ENCODE measurements at regions not wholly inside any gene's neighbourhood (a gene's known extent, or its start where the extent isn't known, plus 50 kb on each side); places are given as distances from the start of the nearest gene placed in this dataset.

GRCh38 chr1:222223010-222223409 is 324.9 kb downstream of the HHIPL2 start:
- peaks cover 21 to 33% of the 10 kb centered on the region in 2 experiments for H3K4me1 Mint-ChIP-seq
- H3K27ac Mint-ChIP-seq, result no peak overlapping the region
- H2BK120ac ChIP-seq (ENCODE audit: low read depth, low read length, poor library complexity, severe bottlenecking), result no peak overlapping the region
- H3K9me3 Mint-ChIP-seq, result peaks cover 28 to 43% of the 10 kb centered on the region in 2 experiments
- no peak overlapping the region for H3K18ac ChIP-seq (ENCODE audit: insufficient read length, low read depth, low read length)
- H4K5ac ChIP-seq (ENCODE audit: insufficient read length, low read depth, low read length), result no peak overlapping the region
- peaks cover 13% of the 10 kb centered on the region for H3K9me3 ChIP-seq (ENCODE audit: control insufficient read depth, low read depth, low read length)
- H3K56ac ChIP-seq (ENCODE audit: insufficient read length, low read depth, low read length), result no peak overlapping the region
- no peaks in the 10 kb centered on the region for H4K20me1 ChIP-seq (ENCODE audit: control insufficient read depth, insufficient read depth, insufficient read length)
- H3K23ac ChIP-seq (ENCODE audit: insufficient read length, low read depth, low read length), result no peak overlapping the region
- no peak overlapping the region for H3K27ac ChIP-seq (ENCODE audit: insufficient read length, low read depth, low read length)
- no peak overlapping the region for H3K4me2 ChIP-seq (ENCODE audit: insufficient read depth, insufficient read length, low read length)
- H4K8ac ChIP-seq (replicated peaks; ENCODE audit: insufficient read length, low read depth, low read length), result no peak overlapping the region
- H3T11ph ChIP-seq (ENCODE audit: low read length), result no peak overlapping the region
- no peak overlapping the region for H3K4ac ChIP-seq (ENCODE audit: low read depth, low read length)
- H3K4me1 ChIP-seq (ENCODE audit: insufficient read depth, low read length), result no peaks in the 10 kb centered on the region
- no peak overlapping the region for H2AK5ac ChIP-seq (ENCODE audit: insufficient read length, low read length)
- peaks cover 14% of the 10 kb centered on the region for H3K27me3 Mint-ChIP-seq (ENCODE audit: low read depth)
- no peaks in the 10 kb centered on the region for H3K23me2 ChIP-seq (ENCODE audit: insufficient read length, low read depth, low read length, poor library complexity, severe bottlenecking)
- H2BK5ac ChIP-seq (ENCODE audit: insufficient read length, low read length), result no peak overlapping the region
- no peak overlapping the region for H3K14ac ChIP-seq (ENCODE audit: insufficient read depth, low read length)
- H3K36me3 Mint-ChIP-seq (ENCODE audit: insufficient read depth in 1 of 3, low read depth in 3 of 3), result peaks cover 13 to 31% (median 22%) of the 10 kb centered on the region in 3 experiments
- H2BK12ac ChIP-seq (ENCODE audit: insufficient read length, low read depth, low read length), result no peak overlapping the region
- TF ChIP-seq CTCF (conservative IDR thresholded peaks at IDR 0.05), result no peak
- no peaks in the 10 kb centered on the region for H3K79me1 ChIP-seq (ENCODE audit: insufficient read depth, low read depth, low read length, poor library complexity, severe bottlenecking)
- no peak overlapping the region for H2AFZ ChIP-seq (ENCODE audit: low read length)
- no peaks in the 10 kb centered on the region for H3K27me3 ChIP-seq (ENCODE audit: insufficient read depth, low read length)
- no peak for DNase-seq
- no CpG with 5 or more reads among the region's 1 CpG for whole genome bisulfite sequencing (ENCODE audit: extremely low coverage, insufficient read length, low lambda C conversion rate)
- no peak overlapping the region for H3K9ac ChIP-seq (ENCODE audit: extremely low read depth, insufficient read length, low read length)
- H4K91ac ChIP-seq (ENCODE audit: insufficient read length, low read depth, low read length), result no peak overlapping the region
- H2BK20ac ChIP-seq (ENCODE audit: low read depth, low read length, poor library complexity, severe bottlenecking), result no peak overlapping the region
- no peaks in the 10 kb centered on the region for H3K79me2 ChIP-seq (ENCODE audit: insufficient read depth, low read length)
- H2BK15ac ChIP-seq (ENCODE audit: low read depth, low read length), result no peak overlapping the region
- H3K4me3 Mint-ChIP-seq, result no peak overlapping the region
